HG03565 (cell line): ENCODE measurements at regions not wholly inside any gene's neighbourhood (a gene's known extent, or its start where the extent isn't known, plus 50 kb on each side); places are given as distances from the start of the nearest gene placed in this dataset.

Experiments
- ATAC-seq: cut with Tn5 transposase; IDR thresholded peaks from one replicate; pipeline ENCODE4 v1.9.1; 2021; ENCODE audit warnings: mild to moderate bottlenecking, moderate library complexity; ENCODE audit not compliant: unreplicated experiment

DNA sequence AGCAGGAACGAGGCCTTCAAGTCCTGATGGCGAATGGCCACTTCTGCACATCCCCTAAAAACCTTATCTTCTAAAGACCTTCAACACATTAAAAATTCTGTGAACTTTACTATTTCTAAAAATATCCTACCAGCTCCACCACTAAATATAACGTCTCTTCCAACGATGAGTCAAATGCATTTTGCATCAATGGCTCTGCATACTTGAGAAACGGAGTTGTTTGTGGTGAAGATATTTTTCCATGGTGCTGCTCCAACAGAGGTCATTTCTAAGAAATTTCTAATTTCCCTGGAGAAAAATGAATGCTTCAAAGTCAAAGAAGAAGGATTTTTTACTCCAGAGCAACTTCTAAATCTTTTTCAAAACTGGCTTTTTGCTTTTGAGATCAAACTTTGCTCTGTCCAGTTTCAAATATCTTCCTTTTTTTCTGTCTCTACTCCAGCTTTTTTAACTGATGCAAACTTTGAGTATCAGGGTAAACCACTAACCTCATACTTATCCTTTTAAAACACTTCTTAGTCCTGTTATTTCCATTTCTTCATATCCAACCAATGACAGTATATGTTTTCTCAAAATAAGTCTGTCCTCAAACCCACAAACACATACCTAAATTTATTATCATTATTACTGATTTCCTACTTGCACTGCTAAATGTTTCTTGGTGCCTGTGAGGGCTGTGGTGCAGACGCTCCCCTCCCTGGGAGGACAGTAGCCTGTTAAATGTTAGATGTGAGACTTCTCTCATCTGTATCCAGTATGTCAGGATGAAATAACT is 258.1 kb downstream of the KLF6 start:
- no peak for ATAC-seq

DNA sequence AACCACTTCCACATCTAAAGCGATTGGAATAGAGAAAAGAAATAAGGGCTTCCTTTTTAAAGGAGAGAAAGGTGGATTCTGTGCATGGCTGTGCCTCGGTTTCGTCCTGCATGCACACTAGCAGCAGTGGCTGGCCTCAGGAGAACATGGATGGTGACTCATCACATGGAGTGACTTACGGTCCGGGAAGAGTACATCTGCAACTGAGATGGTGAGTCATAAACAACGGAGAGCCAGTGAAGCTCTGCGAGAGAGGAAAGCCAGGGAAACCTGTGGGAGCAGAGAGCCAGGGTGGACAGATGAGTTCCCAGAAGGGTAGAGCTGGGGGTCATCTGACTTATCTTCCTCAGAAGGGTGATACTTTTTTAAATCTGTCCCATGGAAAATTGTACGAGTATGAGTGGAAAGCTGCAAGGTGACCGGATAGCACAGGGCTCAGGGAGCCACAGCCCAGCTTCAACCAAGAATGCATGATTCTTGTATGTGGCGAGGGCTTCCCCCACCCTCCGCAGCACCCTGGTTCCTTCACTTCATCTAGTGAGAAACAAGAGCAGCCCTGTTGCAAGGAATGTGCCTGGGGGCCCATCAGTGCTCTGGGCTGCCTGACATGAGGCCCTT is 259.1 kb downstream of the KLF6 start:
- ATAC-seq: no peak

DNA sequence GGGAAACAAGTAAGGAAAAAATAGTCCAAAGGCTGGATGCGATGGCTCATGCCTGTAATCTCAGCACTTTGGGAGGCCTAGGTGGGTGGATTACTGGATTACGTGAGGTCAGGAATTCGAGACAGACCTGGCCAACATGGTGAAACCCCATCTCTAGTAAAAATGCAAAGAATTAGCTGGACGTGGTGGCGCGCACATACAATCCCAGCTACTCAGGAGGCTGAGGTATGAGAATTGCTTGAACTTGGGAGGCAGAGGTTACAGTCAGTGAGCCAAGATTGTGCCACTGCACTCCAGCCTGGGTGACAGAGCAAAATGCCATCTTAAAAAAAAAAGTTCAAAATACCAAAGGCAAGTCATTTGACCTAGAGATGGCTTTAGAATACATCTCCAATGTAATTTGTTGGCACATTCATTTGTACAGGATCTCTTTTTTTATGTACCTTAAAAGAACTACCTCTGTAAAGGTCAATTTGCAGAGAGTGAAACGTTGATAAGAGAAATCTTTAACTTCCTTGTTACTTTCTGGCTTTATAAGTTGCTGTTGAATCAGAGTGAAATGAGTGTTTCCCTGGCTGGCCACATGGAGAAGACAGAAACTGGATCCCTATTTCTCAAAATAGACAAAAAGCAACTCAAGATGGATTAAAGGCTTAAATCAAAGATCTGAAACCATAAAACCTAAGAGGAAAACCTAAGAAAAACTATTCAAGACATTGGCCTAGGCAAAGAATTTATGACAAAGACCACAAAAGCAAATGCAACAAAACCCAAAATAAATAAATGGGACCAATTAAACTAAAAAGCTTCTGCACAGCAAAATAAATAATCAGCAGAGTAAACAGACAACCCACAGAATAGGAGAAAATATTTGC is 260.7 kb downstream of the KLF6 start:
- no peak for ATAC-seq

DNA sequence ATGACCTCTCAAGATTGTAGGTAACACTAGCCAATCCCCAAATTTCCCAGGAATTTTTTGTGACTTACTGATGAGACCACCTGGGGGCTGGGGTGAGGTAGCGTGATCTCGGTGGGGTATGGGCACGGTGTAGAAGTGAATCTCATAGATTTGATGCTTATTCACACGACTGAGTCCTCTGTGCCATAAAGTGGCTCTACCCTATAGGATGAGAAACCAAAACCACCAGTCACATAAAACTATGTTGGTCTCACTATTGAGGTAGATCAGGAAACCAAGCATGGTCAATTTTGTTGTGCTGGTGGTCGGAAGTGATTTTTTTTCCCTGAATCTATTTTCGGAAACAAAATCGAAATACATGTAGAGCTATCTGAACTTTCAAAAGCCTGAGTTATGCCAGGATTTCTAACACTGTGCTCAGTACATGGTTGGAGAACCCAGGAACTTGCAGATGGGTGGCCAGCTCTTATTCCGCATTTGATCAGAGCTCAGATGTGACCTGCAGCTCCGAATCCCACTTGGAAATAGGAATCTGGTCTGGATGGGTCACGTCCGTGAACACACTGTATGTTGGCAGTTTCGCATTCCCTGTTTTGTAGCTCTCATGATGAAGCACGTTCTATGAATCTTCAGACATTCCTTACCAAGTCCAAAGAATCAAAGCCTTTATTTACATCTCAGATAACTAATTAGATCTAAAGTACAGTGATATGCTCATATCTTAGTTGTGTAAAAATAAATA is 261.5 kb downstream of the KLF6 start:
- ATAC-seq: no peak

DNA sequence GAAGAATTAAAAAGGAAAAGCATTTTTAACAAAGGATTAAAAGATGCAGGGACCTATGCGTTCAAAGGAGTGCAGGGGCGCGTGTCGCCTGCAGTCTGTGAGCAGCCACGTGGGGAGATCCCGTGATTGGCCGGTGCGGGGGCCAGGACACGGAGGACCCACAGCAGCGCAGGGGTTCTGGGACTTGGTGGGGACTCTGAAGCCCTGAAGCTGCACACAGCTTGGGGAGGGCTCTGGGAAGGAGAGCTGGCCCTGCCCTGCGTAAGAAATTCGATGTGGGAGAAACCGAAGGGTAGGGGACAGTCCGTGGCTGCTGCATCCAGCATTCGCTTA is 268.1 kb downstream of the KLF6 start:
- no peak for ATAC-seq

DNA sequence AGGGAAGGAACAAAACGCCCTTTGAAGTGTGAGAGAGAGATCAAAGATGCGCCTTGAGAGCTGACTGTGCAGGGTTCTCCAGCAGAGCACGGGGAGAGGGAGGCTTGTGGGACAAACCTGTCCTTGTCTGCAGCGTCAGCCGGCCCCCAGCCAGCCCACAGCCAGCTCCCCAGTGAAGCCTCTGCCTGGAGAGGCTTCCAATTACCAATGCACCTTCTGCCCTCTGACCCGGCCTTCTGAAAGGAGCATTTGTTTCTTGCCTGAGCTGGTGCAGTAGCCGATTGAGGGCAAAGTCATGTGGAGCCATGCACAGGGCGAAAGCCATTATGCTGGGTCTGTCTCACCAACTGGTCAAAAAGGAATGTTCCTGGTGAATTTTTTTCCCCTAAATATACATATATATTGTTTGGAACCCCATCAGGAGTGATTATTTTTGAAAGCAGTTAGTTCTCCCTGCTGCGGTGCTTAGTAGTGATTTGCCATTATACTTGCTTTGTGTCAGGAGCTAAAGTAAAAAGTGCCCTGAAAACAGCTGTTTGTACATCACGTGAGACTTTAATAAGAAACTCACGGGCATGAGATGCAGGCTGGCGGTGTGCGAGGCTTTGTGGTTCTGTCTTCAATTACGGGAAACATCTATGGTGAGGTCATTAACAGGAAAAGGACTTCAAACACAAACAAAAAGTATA is 268.6 kb downstream of the KLF6 start:
- no peak for ATAC-seq

DNA sequence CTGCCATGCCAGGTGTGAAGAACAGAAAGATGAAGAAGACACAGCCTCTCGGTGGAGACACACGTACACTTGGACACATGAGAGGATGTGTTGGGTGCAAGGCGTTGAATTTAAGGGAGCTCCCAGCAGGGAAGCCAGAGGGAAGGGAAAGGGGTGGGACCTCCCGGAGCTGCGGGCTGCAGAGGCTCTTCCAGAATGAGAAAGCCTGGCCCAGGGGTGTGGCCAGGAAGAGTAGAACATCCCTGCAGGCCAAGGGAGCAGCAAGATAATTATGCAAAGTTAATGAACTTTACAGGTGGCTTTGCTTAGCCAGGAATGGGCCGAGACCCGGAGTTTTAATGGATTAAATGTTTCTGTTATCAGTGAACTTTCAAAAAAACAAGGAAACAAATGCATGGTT is 270.3 kb downstream of the KLF6 start:
- ATAC-seq: no peak

DNA sequence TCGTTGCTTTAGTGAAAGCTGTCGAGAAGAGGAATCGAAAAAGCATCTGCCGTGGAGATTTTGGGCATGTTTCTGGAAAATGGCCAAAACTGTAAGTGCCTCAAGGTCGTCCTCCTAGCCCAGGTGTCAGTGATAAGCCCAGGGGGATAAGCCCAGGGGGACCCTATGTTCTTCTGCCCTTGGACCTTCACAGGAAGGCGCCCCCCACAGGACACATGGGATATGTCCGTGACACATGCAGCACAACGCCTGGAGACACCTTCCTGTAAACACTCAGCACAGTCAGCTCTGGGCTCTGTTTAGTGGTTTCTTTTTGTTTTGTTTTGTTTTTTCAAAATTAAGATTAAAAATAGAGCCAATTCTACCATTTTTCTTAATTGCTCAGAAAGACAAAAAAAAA is 272.7 kb downstream of the KLF6 start:
- ATAC-seq: no peak

DNA sequence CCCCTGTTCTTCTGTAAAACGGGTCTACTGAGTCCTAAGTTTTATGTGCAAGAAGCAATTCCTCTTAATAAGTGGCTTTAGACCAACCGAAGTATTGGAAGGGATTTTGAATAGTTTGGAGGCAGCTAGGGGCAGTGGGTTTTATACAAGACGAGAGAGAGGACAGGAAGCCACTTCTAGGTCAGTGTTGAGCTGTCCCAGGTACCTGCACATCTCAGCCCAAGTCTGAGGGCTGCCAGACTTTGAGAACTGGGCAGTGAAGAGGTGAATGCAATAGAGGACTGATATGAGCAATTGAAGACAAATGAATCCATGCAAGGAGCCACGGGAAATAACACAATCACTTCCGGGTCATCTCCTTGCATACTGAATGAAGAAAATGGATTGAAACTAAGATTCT is 273.5 kb downstream of the KLF6 start:
- no peak for ATAC-seq

DNA sequence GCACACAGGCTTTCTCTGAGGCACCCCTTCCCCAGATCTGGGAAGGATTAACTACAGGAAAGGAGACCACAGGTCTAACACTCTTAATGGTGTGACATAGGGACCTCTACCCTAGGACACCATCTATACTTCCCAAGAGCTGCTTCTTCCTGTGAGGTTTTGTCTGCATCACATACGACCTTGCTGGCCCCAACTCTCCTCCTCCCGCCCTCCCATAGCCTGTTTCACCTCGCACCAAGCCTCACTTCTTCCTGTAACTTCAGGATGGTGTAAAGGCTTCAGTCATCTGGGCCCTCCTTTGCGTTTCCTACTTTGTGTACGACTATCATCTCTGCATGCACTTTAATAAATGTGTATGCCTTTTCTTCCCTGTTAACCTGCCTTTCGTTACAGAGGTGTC is 274.3 kb downstream of the KLF6 start:
- no peak for ATAC-seq

DNA sequence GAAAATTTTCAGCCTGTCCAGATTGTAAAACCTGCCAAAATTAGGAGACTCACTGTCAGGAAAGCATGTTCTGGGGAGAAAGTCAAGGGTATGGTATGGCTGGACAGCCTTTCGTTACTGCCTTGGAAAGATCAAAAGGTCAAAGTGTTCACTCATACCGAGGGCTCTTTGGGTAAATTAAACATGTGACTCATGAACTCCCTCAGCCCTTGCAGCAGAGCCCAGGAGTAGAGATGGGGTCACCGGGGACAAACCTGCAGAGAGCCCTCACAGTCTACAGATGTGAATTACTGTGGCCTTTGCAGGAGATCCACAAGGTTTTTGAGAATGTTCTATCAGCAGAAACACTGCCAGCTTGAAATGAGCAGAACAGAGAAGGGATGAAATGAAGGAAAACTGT is 275.7 kb downstream of the KLF6 start:
- ATAC-seq: no peak

DNA sequence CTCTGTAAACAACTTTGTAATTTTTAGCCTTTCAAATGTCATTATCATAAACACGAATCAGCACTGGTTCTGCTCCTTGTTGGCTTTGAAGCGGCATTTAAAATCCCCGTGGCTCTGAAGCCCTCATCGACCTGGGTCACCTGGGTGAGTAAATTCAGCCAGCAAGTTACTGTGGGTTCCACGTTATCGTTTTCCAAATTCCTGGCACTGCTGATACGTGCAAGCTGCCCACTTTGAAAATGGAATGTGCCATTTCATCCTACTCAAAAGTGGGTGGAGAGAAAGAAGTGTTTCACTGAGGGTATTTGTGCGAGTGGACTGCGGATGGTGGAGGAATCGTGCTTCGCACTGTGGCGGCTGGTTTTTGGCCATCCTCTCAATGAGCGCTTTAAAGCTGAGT is 281.7 kb downstream of the KLF6 start:
- no peak for ATAC-seq

DNA sequence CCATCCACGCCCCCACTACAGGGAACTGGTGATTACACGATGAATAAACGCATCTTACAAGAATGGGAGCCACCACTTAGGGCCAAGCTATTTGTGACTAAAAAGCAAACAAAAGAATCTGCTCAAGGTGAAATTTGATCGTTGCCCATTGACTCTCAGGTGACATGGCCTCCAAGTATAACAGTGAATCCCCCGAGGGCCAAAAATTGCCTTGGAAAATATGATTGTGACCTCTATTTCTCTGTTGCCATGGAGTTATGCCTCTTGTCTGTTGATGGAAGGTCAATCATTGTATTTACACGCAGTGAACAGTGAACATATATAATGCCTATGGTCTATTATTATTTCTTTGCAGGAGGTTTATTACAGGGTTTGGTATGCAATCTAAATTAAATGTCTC is 282.3 kb downstream of the KLF6 start:
- no peak for ATAC-seq

DNA sequence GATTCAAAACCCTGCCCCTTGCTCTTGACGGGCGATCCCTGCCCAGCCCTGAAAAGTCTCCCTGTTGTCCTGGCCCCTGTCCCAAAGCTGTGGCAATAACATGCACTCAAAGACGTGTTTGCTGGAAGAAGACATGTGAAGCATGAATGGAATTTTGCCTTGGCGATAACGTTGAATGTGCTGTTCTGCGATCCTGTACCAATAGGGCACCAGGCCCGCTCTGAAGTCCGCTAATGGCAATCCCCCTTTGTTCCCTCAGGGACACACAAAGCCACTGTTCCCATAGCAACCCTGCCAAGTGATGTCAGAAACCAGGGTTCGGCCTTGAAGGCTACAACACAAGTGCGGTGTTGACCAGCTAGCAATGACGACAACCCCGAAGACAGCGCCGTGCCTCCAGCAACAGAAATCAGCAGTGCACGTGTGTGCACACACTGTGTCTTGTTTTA is 284.6 kb downstream of the KLF6 start:
- ATAC-seq: no peak

DNA sequence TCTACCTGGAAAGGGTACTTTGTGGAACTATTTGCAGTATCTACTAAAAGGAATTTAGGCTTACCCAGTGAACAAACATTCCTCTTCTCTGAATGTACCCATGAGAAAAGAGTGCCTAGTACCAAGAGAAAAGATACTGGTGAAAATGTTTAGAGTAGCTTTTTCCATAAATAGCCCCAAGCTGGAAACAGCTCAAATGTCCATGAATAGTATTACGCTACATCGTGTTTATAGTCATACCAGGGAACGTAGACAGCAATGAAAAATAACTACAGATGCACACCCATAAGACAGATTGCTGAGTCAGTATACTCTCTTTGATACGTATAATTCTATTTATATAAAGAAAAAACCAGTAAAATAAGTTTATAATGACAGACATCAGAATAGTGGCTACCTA is 285.9 kb downstream of the KLF6 start:
- no peak for ATAC-seq

DNA sequence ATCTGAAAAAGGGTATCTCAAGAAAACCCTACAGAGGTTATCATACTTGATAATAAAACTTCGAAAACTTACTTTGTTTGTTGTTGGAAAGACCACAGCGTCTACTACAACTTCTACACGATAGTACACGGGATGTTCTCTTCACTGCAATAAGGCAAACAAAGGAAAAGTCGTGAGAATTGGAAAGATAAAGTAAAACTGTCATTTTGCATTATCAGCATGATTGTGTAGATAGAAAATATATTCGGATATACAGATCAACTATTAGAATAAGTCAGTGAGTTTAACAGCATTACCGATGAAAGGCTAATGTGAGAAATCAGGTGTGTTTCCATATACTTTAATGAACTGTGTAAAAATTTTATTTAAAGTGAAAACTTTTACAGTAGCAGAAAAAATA is 287.4 kb downstream of the KLF6 start:
- ATAC-seq: no peak

DNA sequence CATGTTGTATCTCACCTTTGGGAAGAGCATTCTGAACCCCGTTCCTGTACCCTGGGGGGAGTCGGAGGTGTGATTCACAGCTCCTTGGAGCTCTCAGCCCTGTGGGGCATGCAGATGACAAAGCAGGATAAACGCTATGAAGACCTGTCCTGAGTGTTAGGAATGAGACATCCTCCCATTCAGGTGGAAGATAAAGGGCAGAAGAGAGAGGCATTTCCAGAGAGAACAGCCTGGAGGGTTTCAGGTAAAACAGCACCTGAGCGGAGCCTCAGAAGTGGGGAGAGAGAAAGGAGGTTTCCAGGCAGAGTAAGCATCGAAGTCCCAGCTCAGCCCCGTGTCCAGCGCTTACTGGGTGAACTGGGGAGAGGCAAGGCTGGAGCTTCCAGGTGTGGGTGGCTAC is 288.9 kb downstream of the KLF6 start:
- ATAC-seq: no peak

DNA sequence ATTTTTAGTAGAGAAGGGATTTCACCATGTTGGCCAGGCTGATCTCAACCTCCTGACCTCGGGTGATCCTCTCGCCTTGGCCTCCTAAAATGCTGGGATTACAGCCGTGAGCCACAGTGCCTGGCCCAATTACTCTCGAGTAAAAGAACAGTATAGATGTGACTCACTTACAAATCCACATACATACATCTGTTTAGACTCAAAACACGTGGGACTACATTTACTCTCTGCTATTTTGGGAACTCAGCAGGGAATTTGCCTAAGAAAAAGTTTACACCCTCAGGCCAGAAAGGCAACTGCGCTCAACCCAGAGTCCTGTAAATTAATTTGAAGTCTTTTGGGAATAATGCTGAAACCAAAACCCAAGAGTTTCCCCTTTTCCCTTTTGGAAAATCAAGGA is 289.7 kb downstream of the KLF6 start:
- no peak for ATAC-seq

DNA sequence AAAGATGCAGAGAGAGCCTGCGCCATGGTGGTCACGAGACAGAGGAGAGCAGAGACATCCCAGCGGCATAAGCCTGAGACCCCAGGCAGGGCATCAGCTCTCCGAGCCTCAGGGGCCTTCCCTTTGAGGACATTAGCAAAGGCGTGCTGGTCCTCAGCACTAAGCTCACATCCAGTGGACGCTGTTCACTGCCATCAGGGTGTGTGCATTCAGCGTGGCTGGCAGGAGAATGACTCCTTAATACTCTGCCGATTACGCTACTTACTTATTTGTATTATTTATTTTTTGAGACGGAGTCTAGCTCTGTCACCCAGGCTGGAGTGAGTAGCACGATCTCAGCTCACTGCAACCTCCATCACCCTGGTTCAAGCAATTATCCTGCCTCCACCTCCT is 290.2 kb downstream of the KLF6 start:
- ATAC-seq: no peak

DNA sequence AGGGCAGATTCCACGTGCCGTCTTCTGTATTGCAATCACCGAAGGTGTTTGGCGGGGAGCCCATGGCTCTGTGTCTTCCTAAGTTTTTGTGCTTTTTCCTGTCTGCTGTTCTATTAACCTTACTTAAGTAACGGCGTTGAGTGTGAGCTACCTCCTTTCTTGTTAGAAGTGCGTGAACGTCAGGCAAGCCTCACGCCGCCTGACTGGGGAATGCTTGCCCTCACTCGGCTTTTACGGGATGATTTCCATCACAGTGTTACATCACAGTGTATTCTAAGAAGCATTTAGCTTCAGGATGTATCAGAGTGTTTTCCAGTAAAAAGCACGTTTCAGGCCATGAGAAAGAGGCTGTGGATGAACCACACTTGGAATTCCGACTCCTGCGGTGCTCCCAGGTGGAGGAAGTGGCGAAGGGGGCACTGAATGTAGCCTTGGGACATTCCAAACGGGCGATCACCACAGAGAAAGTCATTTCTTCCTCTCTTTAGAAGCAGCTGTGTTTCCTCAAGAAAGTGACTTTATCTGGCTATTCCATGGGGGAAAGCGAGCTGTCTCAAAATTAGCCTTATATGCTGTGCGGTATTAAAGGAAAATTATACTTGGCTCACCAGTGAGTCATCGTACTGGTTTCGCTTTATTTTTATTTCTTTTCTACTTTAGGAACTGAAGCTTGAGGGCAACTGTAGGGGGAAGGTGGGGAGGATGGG is 290.7 kb downstream of the KLF6 start:
- ATAC-seq: no peak
